Left lung (tissue), 4 donors: ENCODE measurements at regions not wholly inside any gene's neighbourhood (a gene's known extent, or its start where the extent isn't known, plus 50 kb on each side); places are given as distances from the start of the nearest gene placed in this dataset.

Experiments used
- ATAC-seq: fragments of 200-7000 bp; cut with Tn5 transposase; one replicate; pipeline ENCODE4 v1.9.1; 2020; ENCODE audit warnings: moderate library complexity
- DNase-seq, 4 donors: peaks; one replicate each; pipeline ENCODE4 v3.0.0-alpha.2; 2013 to 2020
- H3K27ac ChIP-seq, 2 donors: fragments of 200-600 bp; sonication (generic) in 1 of 2; one replicate each; pipeline versions ENCODE4 v1.5.0 to v1.8.0; 2020 to 2021
- H3K27me3 ChIP-seq, 2 donors: fragments of 200-600 bp; sonication (generic) in 1 of 2; one replicate each; pipeline versions ENCODE4 v1.5.0 to v1.8.0; 2020 to 2021
- H3K36me3 ChIP-seq, 2 donors: fragments of 200-600 bp; sonication (generic) in 1 of 2; one replicate each; pipeline versions ENCODE4 v1.5.0 to v1.8.0; 2020 to 2021
- H3K4me1 ChIP-seq, 2 donors: fragments of 200-600 bp; one replicate each; pipeline ENCODE4 v1.8.0; 2021
- H3K4me3 ChIP-seq, 2 donors: fragments of 200-600 bp; sonication (generic) in 1 of 2; one replicate each; pipeline versions ENCODE4 v1.5.0 to v1.8.0; 2020 to 2021; ENCODE audit warnings: mild to moderate bottlenecking in 1 of 2
- H3K9me3 ChIP-seq, 2 donors: fragments of 200-600 bp; sonication (generic) in 1 of 2; one replicate each; pipeline versions ENCODE4 v1.5.0 to v1.8.0; 2020 to 2021
- CTCF ChIP-seq, 2 donors: fragments of 200-600 bp; sonication (generic) in 1 of 2; IDR thresholded peaks; one replicate each; pipeline versions ENCODE4 v1.5.0 to v1.8.0; 2021; ENCODE audit warnings: antibody characterized with exemption in 2 of 2
- intact Hi-C, 2 donors: fragments of 100-400 bp; cut with DNase I; formaldehyde crosslinking; loops; one replicate each; pipeline versions ENCODE4 v1.11.2 to v1.14.2; 2022
- donor health status: DM: no; HTN: yes; CAD: no.
- donor health status: DM: no; HTN: no; CAD: no.

GRCh38 chr13:94946039-94946438 lies 233.7 kb upstream of the SOX21 start:
- H3K4me3 ChIP-seq = no peak overlapping the region
- TF ChIP-seq CTCF (IDR thresholded peaks at IDR 0.05) = no peak
- H3K36me3 ChIP-seq = no peaks in the 10 kb centered on the region
- H3K27me3 ChIP-seq = peaks cover 0 to 6% of the 10 kb centered on the region in 2 donors
- H3K9me3 ChIP-seq = no peaks in the 10 kb centered on the region
- H3K4me1 ChIP-seq = no peaks in the 10 kb centered on the region
- intact Hi-C loops = no loop called here
- DNase-seq (no peak), ATAC-seq (no peak)
- H3K27ac ChIP-seq = no peak overlapping the region

- no peak for ATAC-seq
- H3K36me3 ChIP-seq = no peaks in the 10 kb centered on the region
- no peak overlapping the region for H3K4me3 ChIP-seq
- intact Hi-C loops = no loop called here
- no peaks in the 10 kb centered on the region for H3K4me1 ChIP-seq
- no peak for TF ChIP-seq CTCF (IDR thresholded peaks at IDR 0.05)
- no peaks in the 10 kb centered on the region for H3K27me3 ChIP-seq
- no peak for DNase-seq
- H3K27ac ChIP-seq = no peak overlapping the region
- H3K9me3 ChIP-seq = peaks cover 0 to 7% of the 10 kb centered on the region in 2 donors
Measured at GRCh38 chr13:94938124-94938523, 225.8 kb upstream of the SOX21 start.

- no peak for TF ChIP-seq CTCF (IDR thresholded peaks at IDR 0.05)
- no peak for ATAC-seq
- H3K36me3 ChIP-seq = no peaks in the 10 kb centered on the region
- no peaks in the 10 kb centered on the region for H3K4me1 ChIP-seq
- no peaks in the 10 kb centered on the region for H3K27me3 ChIP-seq
- no peak for DNase-seq
- intact Hi-C loops = no loop called here
- peaks cover 0 to 9% of the 10 kb centered on the region in 2 donors for H3K9me3 ChIP-seq
- H3K27ac ChIP-seq = no peak overlapping the region
- H3K4me3 ChIP-seq = no peak overlapping the region
Measured at GRCh38 chr13:94936633-94937032, 224.3 kb upstream of the SOX21 start.

- no peak overlapping the region for H3K4me3 ChIP-seq
- no peak for DNase-seq
- ATAC-seq = no peak
- H3K9me3 ChIP-seq = peaks cover 0 to 9% of the 10 kb centered on the region in 2 donors
- no peaks in the 10 kb centered on the region for H3K4me1 ChIP-seq
- H3K27me3 ChIP-seq = no peaks in the 10 kb centered on the region
- no peak overlapping the region for H3K27ac ChIP-seq
- H3K36me3 ChIP-seq = no peaks in the 10 kb centered on the region
- TF ChIP-seq CTCF (IDR thresholded peaks at IDR 0.05) = no peak
- intact Hi-C loops = no loop called here
Measured at GRCh38 chr13:94933936-94934335, 221.6 kb upstream of the SOX21 start.

- H3K4me3 ChIP-seq = no peak overlapping the region
- no peaks in the 10 kb centered on the region for H3K4me1 ChIP-seq
- intact Hi-C loops = no loop called here
- TF ChIP-seq CTCF (IDR thresholded peaks at IDR 0.05) = no peak
- DNase-seq (no peak), ATAC-seq (no peak)
- no peaks in the 10 kb centered on the region for H3K27me3 ChIP-seq
- H3K9me3 ChIP-seq = peaks cover 0 to 9% of the 10 kb centered on the region in 2 donors
- no peak overlapping the region for H3K27ac ChIP-seq
- H3K36me3 ChIP-seq = no peaks in the 10 kb centered on the region
Measured at GRCh38 chr13:94933230-94933751, 220.9 kb upstream of the SOX21 start.
